MCF 10A (cell line): ENCODE measurements at regions not wholly inside any gene's neighbourhood (a gene's known extent, or its start where the extent isn't known, plus 50 kb on each side); places are given as distances from the start of the nearest gene placed in this dataset.

Experiments used
- BruUV-seq: library from RNA; stranded (reverse); fragments of 400-500 nt; replicated peaks from 2 replicates; lab custom pipeline; 2021; lab: Mats Ljungman, UMichigan
- CTCF ChIA-PET: fragments of 300-600 bp; sonication (Branson Sonifier 250); formaldehyde crosslinking; extraction: SDS; loops from one replicate; lab custom pipeline; 2021; ENCODE audit warnings: antibody characterized with exemption, inconsistent platforms; lab: Yijun Ruan, JAX
- POLR2A ChIA-PET: fragments of 300-600, 350-650 bp; sonication (Branson Sonifier 250); formaldehyde crosslinking; extraction: SDS; loops from one replicate; lab custom pipeline; 2020; ENCODE audit warnings: antibody characterized with exemption, inconsistent platforms; lab: Yijun Ruan, JAX
- DNase-seq: peaks from one replicate; pipeline ENCODE4 v3.0.0-alpha.2; 2018; ENCODE audit not compliant: unreplicated experiment
- H3K27ac Mint-ChIP-seq: one replicate; pipeline ENCODE4 v1.8.0; 2022; ENCODE audit warnings: mild to moderate bottlenecking, low read depth, mixed read lengths; ENCODE audit not compliant: unreplicated experiment
- H3K27me3 Mint-ChIP-seq: one replicate; pipeline ENCODE4 v1.8.0; 2022; ENCODE audit warnings: mixed read lengths; ENCODE audit not compliant: insufficient read depth, unreplicated experiment
- H3K36me3 Mint-ChIP-seq: one replicate; pipeline ENCODE4 v1.8.0; 2022; ENCODE audit warnings: mild to moderate bottlenecking, moderate library complexity, mixed read lengths; ENCODE audit not compliant: insufficient read depth, unreplicated experiment
- H3K4me1 Mint-ChIP-seq: one replicate; pipeline ENCODE4 v1.8.0; 2022; ENCODE audit warnings: mixed read lengths; ENCODE audit not compliant: insufficient read depth, unreplicated experiment
- H3K4me3 Mint-ChIP-seq: one replicate; pipeline ENCODE4 v1.8.0; 2022; ENCODE audit warnings: mild to moderate bottlenecking, moderate library complexity, mixed read lengths; ENCODE audit not compliant: unreplicated experiment
- H3K9me3 Mint-ChIP-seq: one replicate; pipeline ENCODE4 v1.8.0; 2022; ENCODE audit warnings: mixed read lengths; ENCODE audit not compliant: unreplicated experiment
- intact Hi-C: fragments of 100-400 bp; cut with micrococcal nuclease; formaldehyde crosslinking; loops from 2 replicates; pipeline ENCODE4 v1.14.1; 2022
- TF ChIP-seq, protein P1 (sequence below): fragments of 200-600 bp; IDR thresholded peaks from one replicate; pipeline ENCODE4 v1.8.0; 2022; ENCODE audit warnings: antibody characterized with exemption, mild to moderate bottlenecking; ENCODE audit not compliant: unreplicated experiment

DNA sequence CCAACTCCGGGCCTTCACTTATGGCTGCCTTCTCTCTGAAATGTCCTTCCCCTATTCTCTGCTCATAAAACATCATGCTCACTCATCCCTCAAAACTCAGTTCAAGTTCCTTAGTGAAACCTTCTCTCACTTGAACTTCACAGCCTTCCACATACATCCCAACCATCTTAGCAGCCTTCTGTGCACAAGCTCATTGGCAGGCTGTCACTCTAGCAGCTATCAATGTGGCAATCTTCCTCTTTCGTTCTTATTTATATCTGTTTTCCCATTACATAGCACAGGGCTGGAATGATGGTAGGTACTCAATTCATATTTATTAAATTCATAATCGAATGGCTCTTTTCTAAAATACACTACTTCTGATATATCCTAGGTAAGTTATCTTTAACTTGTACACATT, 66.4 kb upstream of the MCTP2 start:
- Mint-ChIP-seq H3K27ac (no peak overlapping the region), H3K27me3 (no peaks in the 10 kb centered on the region), H3K4me3 (no peak overlapping the region), H3K4me1 (no peaks in the 10 kb centered on the region), H3K36me3 (no peaks in the 10 kb centered on the region), H3K9me3 (no peaks in the 10 kb centered on the region)
- intact Hi-C loops: loop anchor here (1.0 to 2.0 kb wide), 3 partner anchors 66 to 412 kb away; partner anchors contain the start of gene MCTP2
- CTCF ChIA-PET: interaction anchor here (0.6 to 10.6 kb wide), 35 partner anchors 9 to 1090 kb away, joined by 3 to 350 read pairs (median 4); partner anchors contain the start of gene MCTP2
- DNase-seq: no peak
- no TSS peak for BruUV-seq
- POLR2A ChIA-PET: interaction anchor here (2.1 to 4.5 kb wide), 2 partner anchors 67 to 159 kb away, joined by 15 to 34 read pairs; partner anchors contain the start of gene MCTP2
- TF ChIP-seq, protein P1, sequence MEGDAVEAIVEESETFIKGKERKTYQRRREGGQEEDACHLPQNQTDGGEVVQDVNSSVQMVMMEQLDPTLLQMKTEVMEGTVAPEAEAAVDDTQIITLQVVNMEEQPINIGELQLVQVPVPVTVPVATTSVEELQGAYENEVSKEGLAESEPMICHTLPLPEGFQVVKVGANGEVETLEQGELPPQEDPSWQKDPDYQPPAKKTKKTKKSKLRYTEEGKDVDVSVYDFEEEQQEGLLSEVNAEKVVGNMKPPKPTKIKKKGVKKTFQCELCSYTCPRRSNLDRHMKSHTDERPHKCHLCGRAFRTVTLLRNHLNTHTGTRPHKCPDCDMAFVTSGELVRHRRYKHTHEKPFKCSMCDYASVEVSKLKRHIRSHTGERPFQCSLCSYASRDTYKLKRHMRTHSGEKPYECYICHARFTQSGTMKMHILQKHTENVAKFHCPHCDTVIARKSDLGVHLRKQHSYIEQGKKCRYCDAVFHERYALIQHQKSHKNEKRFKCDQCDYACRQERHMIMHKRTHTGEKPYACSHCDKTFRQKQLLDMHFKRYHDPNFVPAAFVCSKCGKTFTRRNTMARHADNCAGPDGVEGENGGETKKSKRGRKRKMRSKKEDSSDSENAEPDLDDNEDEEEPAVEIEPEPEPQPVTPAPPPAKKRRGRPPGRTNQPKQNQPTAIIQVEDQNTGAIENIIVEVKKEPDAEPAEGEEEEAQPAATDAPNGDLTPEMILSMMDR: no peak

DNA sequence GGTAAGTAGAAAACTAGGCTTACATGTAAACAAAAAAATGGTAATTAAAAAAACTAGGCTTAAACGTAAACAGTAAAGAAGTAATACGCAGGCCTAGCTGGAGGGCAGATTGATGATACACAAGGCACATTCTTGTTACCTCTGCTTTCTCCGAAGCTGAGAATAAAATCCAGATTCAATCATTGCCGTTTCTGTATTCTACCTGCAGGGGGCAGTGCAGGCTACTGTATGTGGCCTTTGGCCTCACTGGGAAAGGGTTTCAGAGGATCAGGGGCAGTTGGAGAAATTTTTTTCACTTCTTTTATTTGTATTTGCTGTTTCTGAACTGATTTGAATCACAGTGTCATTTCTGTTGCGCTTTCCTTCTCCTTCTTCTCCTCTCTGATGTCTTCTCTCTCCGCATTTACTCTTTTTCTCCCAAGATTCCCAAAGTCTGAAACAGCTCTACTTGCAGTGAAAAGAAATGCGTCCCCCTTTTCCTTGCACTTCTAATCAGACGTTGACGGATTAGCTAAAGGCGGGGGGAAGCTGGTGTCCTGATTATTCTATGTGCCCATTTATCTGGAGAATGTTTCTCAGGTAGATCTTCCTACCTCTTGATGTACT, 67.1 kb upstream of the MCTP2 start:
- Mint-ChIP-seq H3K9me3 (no peaks in the 10 kb centered on the region), H3K4me1 (no peaks in the 10 kb centered on the region), H3K36me3 (no peaks in the 10 kb centered on the region), H3K4me3 (no peak overlapping the region), H3K27me3 (no peaks in the 10 kb centered on the region), H3K27ac (no peak overlapping the region)
- POLR2A ChIA-PET: interaction anchor here (0.6 to 4.5 kb wide), 4 partner anchors 67 to 169 kb away, joined by 3 to 34 read pairs (median 10); partner anchors contain the start of gene MCTP2
- DNase-seq: peak; percentile 86
- TF ChIP-seq, protein P1: peak; percentile 86
- CTCF ChIA-PET: interaction anchor here (0.5 to 10.6 kb wide), 50 partner anchors 9 to 1605 kb away, joined by 3 to 350 read pairs (median 4); partner anchors contain the start of gene MCTP2
- intact Hi-C loops: loop anchor here (1.0 to 2.0 kb wide), 3 partner anchors 66 to 413 kb away; partner anchors contain the start of gene MCTP2
- BruUV-seq: no TSS peak

DNA sequence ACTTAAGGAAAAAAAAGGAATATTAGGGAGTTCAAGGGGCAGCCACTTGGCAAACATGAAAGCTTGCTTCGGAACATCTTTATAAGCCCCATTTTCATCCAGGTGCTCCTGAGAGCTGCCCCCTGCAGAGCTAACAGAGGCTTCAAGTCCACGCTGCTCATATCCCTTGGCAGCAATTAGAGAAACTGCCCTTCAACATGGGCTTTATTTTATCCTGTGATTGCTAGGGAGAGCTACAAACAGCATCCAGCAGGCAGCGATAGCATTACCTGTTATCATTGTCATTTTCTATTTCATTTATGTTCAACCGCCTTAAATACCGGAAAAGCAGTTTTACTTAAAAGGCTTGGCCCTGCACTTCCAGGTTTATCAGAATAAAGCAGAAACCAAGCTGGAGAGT, 68.4 kb upstream of the MCTP2 start:
- intact Hi-C loops: no loop called here
- ChIA-PET CTCF (interaction anchor here (0.6 to 10.6 kb wide), 16 partner anchors 11 to 1301 kb away, joined by 3 to 350 read pairs (median 6); partner anchors contain the start of gene MCTP2), POLR2A (interaction anchor here (4.5 kb wide), 1 partner anchor 161 kb away, joined by 34 read pairs; no protein-coding TSS in a partner anchor)
- Mint-ChIP-seq H3K36me3 (no peaks in the 10 kb centered on the region), H3K9me3 (no peaks in the 10 kb centered on the region), H3K4me3 (no peak overlapping the region), H3K27ac (no peak overlapping the region), H3K27me3 (no peaks in the 10 kb centered on the region), H3K4me1 (no peaks in the 10 kb centered on the region)
- DNase-seq: no peak
- no TSS peak for BruUV-seq
- TF ChIP-seq, protein P1: no peak

GRCh38 chr15:94154255-94154654, 77.1 kb upstream of the MCTP2 start:
- CTCF ChIA-PET: interaction anchor here (0.9 to 1.4 kb wide), 3 partner anchors 10 to 173 kb away, joined by 3 to 6 read pairs (median 5); no protein-coding TSS in a partner anchor
- no peak overlapping the region for H3K27ac Mint-ChIP-seq

More at GRCh38 chr15:94154255-94154654, 77.1 kb upstream of the MCTP2 start:
- Mint-ChIP-seq H3K9me3 (peaks cover 8% of the 10 kb centered on the region), H3K36me3 (no peaks in the 10 kb centered on the region), H3K27me3 (no peaks in the 10 kb centered on the region), H3K4me3 (no peak overlapping the region), H3K4me1 (no peaks in the 10 kb centered on the region)
- no TSS peak for BruUV-seq
- no peak for DNase-seq
- POLR2A ChIA-PET: no interaction called here
- intact Hi-C loops: no loop called here
- TF ChIP-seq, protein P1: peak; percentile 15
